Prostate gland (tissue), 2 donors: ENCODE measurements at regions not wholly inside any gene's neighbourhood (a gene's known extent, or its start where the extent isn't known, plus 50 kb on each side); places are given as distances from the start of the nearest gene placed in this dataset.

Source experiments
- DNase-seq: peaks from one replicate; pipeline ENCODE4 v3.0.0-alpha.2; 2019; ENCODE audit warnings: low spot score
- H3K27ac ChIP-seq, 2 donors: fragments of 200-600 bp; sonication (generic); 2 replicates each; pipeline ENCODE4 v1.5.1; 2017 to 2019
- H3K27me3 ChIP-seq: fragments of 200-600 bp; sonication (generic); replicated peaks from 2 replicates; pipeline ENCODE4 v1.5.1; 2019; ENCODE audit not compliant: insufficient read depth
- H3K36me3 ChIP-seq, 2 donors: fragments of 200-600 bp; sonication (generic); 1 replicate in 1 of 2; 2 replicates in 1 of 2; pipeline versions ENCODE4 v1.5.1 to v1.8.1; 2017 to 2019
- H3K4me1 ChIP-seq: fragments of 200-600 bp; sonication (generic); replicated peaks from 2 replicates; pipeline ENCODE4 v1.5.1; 2019
- H3K4me3 ChIP-seq, 2 donors: fragments of 200-600 bp; sonication (generic); 2 replicates each; pipeline ENCODE4 v1.5.1; 2017 to 2019
- H3K9me3 ChIP-seq: fragments of 200-600 bp; sonication (generic); 2 replicates; pipeline ENCODE4 v1.5.1; 2017
- CTCF ChIP-seq, 4 experiments: fragments of 200-600 bp in 2 of 4; fragments of 450-650 bp in 2 of 4; sonication (generic) in 2 of 4; IDR thresholded peaks; 1 replicate in 3 of 4; 2 replicates in 1 of 4; pipeline ENCODE4 v1.5.1; 2016 to 2019; ENCODE audit warnings: antibody characterized with exemption in 4 of 4, mild to moderate bottlenecking in 2 of 4, moderate library complexity in 2 of 4
- POLR2A ChIP-seq: fragments of 450-650 bp; IDR thresholded peaks from one replicate; pipeline ENCODE4 v1.6.1; 2016; ENCODE audit warnings: antibody characterized with exemption, mild to moderate bottlenecking
- POLR2AphosphoS5 ChIP-seq: sonication (generic); formaldehyde crosslinking; IDR thresholded peaks from one replicate; pipeline ENCODE4 v1.6.1; 2017; ENCODE audit warnings: antibody characterized with exemption
- WGBS: methylation state at CpG from one replicate; pipeline ENCODE4 v1.1.5; 2018; 5-methylcytosine and 5-hydroxymethylcytosine counted together
- intact Hi-C: fragments of 100-400 bp; cut with DNase I; formaldehyde crosslinking; loops from one replicate; pipeline ENCODE4 v1.14.2; 2022

DNA sequence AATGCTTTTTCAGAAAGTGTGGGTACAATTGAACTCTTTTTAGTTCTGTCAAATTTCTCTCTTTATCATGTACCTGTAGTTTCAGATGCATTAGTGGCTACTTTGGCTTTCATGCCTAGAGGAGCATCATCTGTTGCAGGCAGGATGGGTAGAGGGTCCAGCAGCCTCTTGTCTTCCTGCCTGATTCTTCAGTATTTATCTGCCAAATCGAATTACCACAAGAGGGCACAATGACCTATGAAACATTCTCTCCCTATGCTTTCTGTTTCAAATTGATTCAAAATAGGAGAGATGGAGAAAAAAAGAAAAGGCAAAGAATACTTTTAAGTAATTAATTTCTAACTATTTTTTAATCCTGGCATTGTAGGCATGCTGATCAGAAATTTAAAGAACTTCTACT, 477.2 kb downstream of the TRIB2 start:
- H3K27me3 ChIP-seq = no peaks in the 10 kb centered on the region
- TF ChIP-seq CTCF (IDR thresholded peaks at IDR 0.05) (peak in 2 of 4 experiments; percentile 23 to 37), POLR2AphosphoS5 (no peak), POLR2A (no peak)
- H3K36me3 ChIP-seq = no peaks in the 10 kb centered on the region
- 6% methylated on average over 1 of the region's 1 CpG for WGBS
- H3K9me3 ChIP-seq = no peaks in the 10 kb centered on the region
- no peak overlapping the region for H3K4me3 ChIP-seq
- no peak overlapping the region for H3K27ac ChIP-seq
- H3K4me1 ChIP-seq = no peaks in the 10 kb centered on the region
- no peak for DNase-seq
- intact Hi-C loops = no loop called here

- 100% methylated on average over 1 of the region's 1 CpG for WGBS
- no peak overlapping the region for H3K4me3 ChIP-seq
- no peak overlapping the region for H3K27ac ChIP-seq
- intact Hi-C loops = no loop called here
- no peak for TF ChIP-seq POLR2A
- TF ChIP-seq POLR2AphosphoS5 = no peak
- TF ChIP-seq CTCF (IDR thresholded peaks at IDR 0.05) = no peak
- no peaks in the 10 kb centered on the region for H3K36me3 ChIP-seq
- H3K4me1 ChIP-seq = no peaks in the 10 kb centered on the region
- DNase-seq = no peak
- no peaks in the 10 kb centered on the region for H3K9me3 ChIP-seq
- no peaks in the 10 kb centered on the region for H3K27me3 ChIP-seq
Observed at GRCh38 chr2:13195270-13195669, 478.5 kb downstream of the TRIB2 start.

DNA sequence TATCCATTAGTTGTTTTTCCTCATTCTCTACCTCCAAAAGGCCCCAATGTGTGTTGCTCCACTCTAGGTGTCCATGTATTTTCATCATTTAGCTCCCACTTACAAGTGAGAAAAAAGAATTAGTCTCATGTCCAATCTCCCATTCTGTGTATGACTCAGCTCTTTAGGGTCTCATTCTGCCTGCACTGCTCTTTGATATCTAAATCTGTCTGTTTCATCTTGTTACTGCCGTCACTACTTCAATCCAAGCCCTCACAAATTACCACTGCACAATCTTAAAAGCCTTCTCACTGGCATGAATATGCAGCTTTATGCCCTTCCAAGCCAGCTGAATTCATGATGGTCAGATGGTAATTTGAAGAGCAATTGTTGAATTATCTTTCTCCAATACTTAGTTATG, 480.5 kb downstream of the TRIB2 start:
- 48% methylated on average over 1 of the region's 1 CpG for WGBS
- Histone ChIP-seq H3K9me3 (no peaks in the 10 kb centered on the region), H3K27me3 (no peaks in the 10 kb centered on the region), H3K36me3 (no peaks in the 10 kb centered on the region), H3K4me3 (no peak overlapping the region), H3K4me1 (no peaks in the 10 kb centered on the region), H3K27ac (no peak overlapping the region)
- DNase-seq = no peak
- TF ChIP-seq POLR2A (no peak), CTCF (IDR thresholded peaks at IDR 0.05) (no peak), POLR2AphosphoS5 (no peak)
- intact Hi-C loops = no loop called here

GRCh38 chr2:13201924-13202323, 485.2 kb downstream of the TRIB2 start:
- TF ChIP-seq CTCF (IDR thresholded peaks at IDR 0.05) (no peak), POLR2AphosphoS5 (no peak), POLR2A (no peak)
- Histone ChIP-seq H3K4me3 (no peak overlapping the region), H3K27ac (no peak overlapping the region), H3K9me3 (no peaks in the 10 kb centered on the region), H3K27me3 (no peaks in the 10 kb centered on the region), H3K36me3 (no peaks in the 10 kb centered on the region), H3K4me1 (no peaks in the 10 kb centered on the region)
- no peak for DNase-seq
- intact Hi-C loops = no loop called here
- WGBS = 79% methylated on average over 2 of the region's 2 CpGs

DNA sequence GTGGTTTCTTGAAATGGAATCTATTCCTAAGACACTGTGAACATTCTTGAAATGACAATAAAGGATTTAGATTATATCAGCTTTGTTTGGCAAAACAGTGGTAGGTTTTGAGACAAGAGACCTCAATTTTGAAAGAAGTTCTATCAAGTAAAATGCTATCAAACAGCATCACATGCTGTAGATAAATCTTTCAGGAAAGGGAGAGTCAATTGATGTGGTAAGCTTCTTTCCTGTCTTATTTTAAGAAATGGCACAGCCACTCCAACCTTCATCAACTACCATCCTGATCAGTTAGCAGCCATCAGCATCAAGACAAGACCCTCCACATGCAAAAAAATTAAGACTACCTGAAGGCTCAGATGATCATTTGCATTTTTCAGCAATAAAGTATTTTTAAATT, 495.4 kb downstream of the TRIB2 start:
- intact Hi-C loops = no loop called here
- Histone ChIP-seq H3K4me1 (no peaks in the 10 kb centered on the region), H3K4me3 (no peak overlapping the region), H3K9me3 (no peaks in the 10 kb centered on the region), H3K36me3 (no peaks in the 10 kb centered on the region), H3K27me3 (no peaks in the 10 kb centered on the region), H3K27ac (no peak overlapping the region)
- no peak for TF ChIP-seq POLR2A
- TF ChIP-seq CTCF (IDR thresholded peaks at IDR 0.05) = no peak
- TF ChIP-seq POLR2AphosphoS5 = no peak
- DNase-seq = no peak
